ENCODE measurements at regions not wholly inside any gene's neighbourhood (a gene's known extent, or its start where the extent isn't known, plus 50 kb on each side); places are given as distances from the start of the nearest gene placed in this dataset.

DNA sequence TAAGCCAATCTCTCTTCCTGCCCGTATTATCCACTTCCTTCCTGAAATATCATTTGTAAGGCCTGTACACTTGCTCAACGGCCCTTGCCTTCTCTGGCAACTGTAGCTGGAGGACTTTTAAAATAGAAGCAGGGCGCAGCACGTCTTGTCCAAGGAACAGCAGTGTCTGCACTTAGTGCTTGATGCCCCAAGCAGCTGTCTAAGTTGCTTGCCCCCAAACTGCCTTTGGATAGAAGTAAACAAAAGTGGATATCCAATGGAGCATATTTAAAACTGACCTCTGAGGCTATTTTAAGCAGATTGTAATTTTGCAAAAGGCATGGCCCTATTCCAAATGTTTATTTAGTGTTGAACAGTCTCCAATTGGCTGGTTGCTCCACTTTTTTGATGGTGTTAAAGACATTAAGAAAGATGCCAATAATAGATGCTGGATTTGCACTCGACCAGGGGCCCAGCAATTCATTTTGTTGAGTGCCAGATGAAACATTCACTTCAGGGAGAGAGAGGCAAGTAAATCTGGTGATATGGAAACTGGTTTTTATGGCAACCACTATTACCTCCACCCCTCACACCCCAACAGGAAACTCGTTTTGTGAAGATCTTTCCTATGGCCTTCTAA is 526.8 kb upstream of the TBL1XR1 start:
- TF ChIP-seq, protein P1, sequence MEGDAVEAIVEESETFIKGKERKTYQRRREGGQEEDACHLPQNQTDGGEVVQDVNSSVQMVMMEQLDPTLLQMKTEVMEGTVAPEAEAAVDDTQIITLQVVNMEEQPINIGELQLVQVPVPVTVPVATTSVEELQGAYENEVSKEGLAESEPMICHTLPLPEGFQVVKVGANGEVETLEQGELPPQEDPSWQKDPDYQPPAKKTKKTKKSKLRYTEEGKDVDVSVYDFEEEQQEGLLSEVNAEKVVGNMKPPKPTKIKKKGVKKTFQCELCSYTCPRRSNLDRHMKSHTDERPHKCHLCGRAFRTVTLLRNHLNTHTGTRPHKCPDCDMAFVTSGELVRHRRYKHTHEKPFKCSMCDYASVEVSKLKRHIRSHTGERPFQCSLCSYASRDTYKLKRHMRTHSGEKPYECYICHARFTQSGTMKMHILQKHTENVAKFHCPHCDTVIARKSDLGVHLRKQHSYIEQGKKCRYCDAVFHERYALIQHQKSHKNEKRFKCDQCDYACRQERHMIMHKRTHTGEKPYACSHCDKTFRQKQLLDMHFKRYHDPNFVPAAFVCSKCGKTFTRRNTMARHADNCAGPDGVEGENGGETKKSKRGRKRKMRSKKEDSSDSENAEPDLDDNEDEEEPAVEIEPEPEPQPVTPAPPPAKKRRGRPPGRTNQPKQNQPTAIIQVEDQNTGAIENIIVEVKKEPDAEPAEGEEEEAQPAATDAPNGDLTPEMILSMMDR (conservative IDR thresholded peaks at IDR 0.05; ENCODE audit: low read depth, low read length): no peak
- no peak for TF ChIP-seq EZH2 (IDR thresholded peaks at IDR 0.05; ENCODE audit: borderline replicate concordance, low read depth, low read length, poor library complexity, severe bottlenecking)

All from A673 (cell line).